ENCODE measurements at regions not wholly inside any gene's neighbourhood (a gene's known extent, or its start where the extent isn't known, plus 50 kb on each side); places are given as distances from the start of the nearest gene placed in this dataset.

- TF ChIP-seq, protein P1, sequence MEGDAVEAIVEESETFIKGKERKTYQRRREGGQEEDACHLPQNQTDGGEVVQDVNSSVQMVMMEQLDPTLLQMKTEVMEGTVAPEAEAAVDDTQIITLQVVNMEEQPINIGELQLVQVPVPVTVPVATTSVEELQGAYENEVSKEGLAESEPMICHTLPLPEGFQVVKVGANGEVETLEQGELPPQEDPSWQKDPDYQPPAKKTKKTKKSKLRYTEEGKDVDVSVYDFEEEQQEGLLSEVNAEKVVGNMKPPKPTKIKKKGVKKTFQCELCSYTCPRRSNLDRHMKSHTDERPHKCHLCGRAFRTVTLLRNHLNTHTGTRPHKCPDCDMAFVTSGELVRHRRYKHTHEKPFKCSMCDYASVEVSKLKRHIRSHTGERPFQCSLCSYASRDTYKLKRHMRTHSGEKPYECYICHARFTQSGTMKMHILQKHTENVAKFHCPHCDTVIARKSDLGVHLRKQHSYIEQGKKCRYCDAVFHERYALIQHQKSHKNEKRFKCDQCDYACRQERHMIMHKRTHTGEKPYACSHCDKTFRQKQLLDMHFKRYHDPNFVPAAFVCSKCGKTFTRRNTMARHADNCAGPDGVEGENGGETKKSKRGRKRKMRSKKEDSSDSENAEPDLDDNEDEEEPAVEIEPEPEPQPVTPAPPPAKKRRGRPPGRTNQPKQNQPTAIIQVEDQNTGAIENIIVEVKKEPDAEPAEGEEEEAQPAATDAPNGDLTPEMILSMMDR (IDR thresholded peaks at IDR 0.05), result no peak
- TF ChIP-seq POLR2A (IDR thresholded peaks at IDR 0.05), result no peak
Measured at GRCh38 chr7:119945822-119946221, 327.2 kb upstream of the KCND2 start.
